Ascending aorta (tissue), 2 donors: ENCODE measurements at regions not wholly inside any gene's neighbourhood (a gene's known extent, or its start where the extent isn't known, plus 50 kb on each side); places are given as distances from the start of the nearest gene placed in this dataset.

Source experiments
- DNase-seq, 2 donors: peaks; one replicate each; pipeline ENCODE4 v3.0.0-alpha.2; 2019; ENCODE audit warnings: low spot score in 2 of 2
- H3K27ac ChIP-seq, 2 donors: fragments of 200-600 bp; sonication (generic); one replicate each; pipeline ENCODE4 v1.5.1; 2016 to 2017; ENCODE audit warnings: mild to moderate bottlenecking in 1 of 2
- H3K27me3 ChIP-seq: fragments of 200-600 bp; sonication (generic); one replicate; pipeline ENCODE4 v1.5.1; 2017
- H3K36me3 ChIP-seq, 2 donors: fragments of 200-600 bp; sonication (generic); one replicate each; pipeline ENCODE4 v1.5.1; 2016
- H3K4me1 ChIP-seq, 2 donors: fragments of 200-600 bp; sonication (generic); one replicate each; pipeline ENCODE4 v1.5.1; 2016 to 2017; ENCODE audit warnings: mild to moderate bottlenecking in 1 of 2
- H3K4me3 ChIP-seq, 2 donors: fragments of 200-600 bp; sonication (generic); one replicate each; pipeline ENCODE4 v1.5.1; 2016 to 2017; ENCODE audit warnings: mild to moderate bottlenecking in 1 of 2
- H3K9me3 ChIP-seq, 2 donors: fragments of 200-600 bp; sonication (generic); one replicate each; pipeline ENCODE4 v1.5.1; 2016
- CTCF ChIP-seq, 3 experiments: fragments of 200-600 bp in 2 of 3; fragments of 450-650 bp in 1 of 3; sonication (generic) in 2 of 3; IDR thresholded peaks; one replicate each; pipeline ENCODE4 v1.5.1; 2016 to 2019; ENCODE audit warnings: antibody characterized with exemption in 3 of 3, mild to moderate bottlenecking in 1 of 3, moderate library complexity in 1 of 3
- intact Hi-C: fragments of 100-400 bp; cut with DNase I; formaldehyde crosslinking; loops from one replicate; pipeline ENCODE4 v1.15.1; 2023

DNA sequence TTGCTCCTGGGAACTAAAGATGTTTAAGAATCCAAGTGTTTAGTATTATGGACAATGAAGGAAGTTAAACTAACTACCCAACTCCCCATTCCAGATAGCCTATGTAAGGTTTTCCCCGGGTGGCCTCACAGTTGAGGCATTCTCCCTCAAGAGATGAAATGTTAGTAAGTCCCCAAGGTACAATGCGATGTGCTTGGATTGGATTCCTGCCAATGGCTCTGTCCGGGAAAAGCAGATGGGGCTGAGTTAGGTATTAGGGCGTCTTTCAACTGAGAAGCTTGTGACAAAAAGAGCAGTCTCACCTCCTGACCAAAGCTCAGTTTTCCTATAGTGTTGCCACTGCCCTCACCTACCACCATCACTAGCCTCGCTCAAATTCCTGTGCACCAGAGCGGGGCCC lies 64.8 kb upstream of the E2F7 start:
- Histone ChIP-seq H3K27me3 (no peaks in the 10 kb centered on the region), H3K4me3 (no peak overlapping the region), H3K27ac (no peak overlapping the region), H3K9me3 (no peaks in the 10 kb centered on the region), H3K4me1 (no peaks in the 10 kb centered on the region), H3K36me3 (no peaks in the 10 kb centered on the region)
- no peak for DNase-seq
- intact Hi-C loops: no loop called here
- TF ChIP-seq CTCF (IDR thresholded peaks at IDR 0.05): no peak

- DNase-seq: no peak
- H3K36me3 ChIP-seq: no peaks in the 10 kb centered on the region
These were observed 59.4 kb upstream of the E2F7 start for GRCh38 chr12:77124767-77125166.

DNA sequence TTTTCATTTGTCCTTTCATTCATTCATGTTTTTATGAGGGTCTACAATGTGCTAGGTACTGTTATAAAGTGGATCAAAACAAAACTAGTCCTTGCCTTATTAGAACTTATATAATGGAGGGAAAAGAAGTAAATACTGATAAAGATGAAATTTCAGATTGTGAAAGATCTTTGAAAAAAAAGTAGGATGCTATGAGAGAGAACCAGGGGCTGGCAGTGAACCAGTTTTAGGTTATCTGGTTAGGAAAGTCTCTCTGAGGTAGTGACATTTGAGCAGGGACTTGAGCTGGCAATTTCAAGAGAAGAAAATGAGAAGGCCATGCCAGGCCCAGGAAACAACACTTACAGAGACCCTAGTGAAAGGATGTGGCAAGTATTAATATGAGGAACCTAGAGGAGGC lies 57.3 kb upstream of the E2F7 start:
- H3K27ac ChIP-seq: no peak overlapping the region
- H3K4me3 ChIP-seq: no peak overlapping the region
- intact Hi-C loops: no loop called here
- DNase-seq: no peak
- no peaks in the 10 kb centered on the region for H3K4me1 ChIP-seq
- no peaks in the 10 kb centered on the region for H3K27me3 ChIP-seq
- H3K9me3 ChIP-seq: no peaks in the 10 kb centered on the region
- TF ChIP-seq CTCF (IDR thresholded peaks at IDR 0.05): no peak
- no peaks in the 10 kb centered on the region for H3K36me3 ChIP-seq

More at GRCh38 chr12:77124767-77125166, 59.4 kb upstream of the E2F7 start:
- intact Hi-C loops: no loop called here
- Histone ChIP-seq H3K9me3 (no peaks in the 10 kb centered on the region), H3K27me3 (no peaks in the 10 kb centered on the region), H3K4me3 (no peak overlapping the region), H3K27ac (no peak overlapping the region), H3K4me1 (no peaks in the 10 kb centered on the region)
- no peak for TF ChIP-seq CTCF (IDR thresholded peaks at IDR 0.05)

- TF ChIP-seq CTCF (IDR thresholded peaks at IDR 0.05): no peak
- H3K9me3 ChIP-seq: no peaks in the 10 kb centered on the region
- H3K27me3 ChIP-seq: no peaks in the 10 kb centered on the region
- H3K4me3 ChIP-seq: no peak overlapping the region
- no peaks in the 10 kb centered on the region for H3K4me1 ChIP-seq
- no peak overlapping the region for H3K27ac ChIP-seq
- no peak for DNase-seq
- no peaks in the 10 kb centered on the region for H3K36me3 ChIP-seq
- intact Hi-C loops: no loop called here
These were observed 56.9 kb upstream of the E2F7 start for GRCh38 chr12:77122236-77122635.

- H3K9me3 ChIP-seq: no peaks in the 10 kb centered on the region
- H3K36me3 ChIP-seq: no peaks in the 10 kb centered on the region
- no peaks in the 10 kb centered on the region for H3K4me1 ChIP-seq
- intact Hi-C loops: no loop called here
- no peaks in the 10 kb centered on the region for H3K27me3 ChIP-seq
- no peak overlapping the region for H3K4me3 ChIP-seq
- DNase-seq: no peak
- TF ChIP-seq CTCF (IDR thresholded peaks at IDR 0.05): no peak
- H3K27ac ChIP-seq: no peak overlapping the region
These were observed 55.1 kb upstream of the E2F7 start for GRCh38 chr12:77120156-77121085.
